VCaP (cell line): ENCODE measurements at regions not wholly inside any gene's neighbourhood (a gene's known extent, or its start where the extent isn't known, plus 50 kb on each side); places are given as distances from the start of the nearest gene placed in this dataset.

ENCODE experiments used
- H3K27ac ChIP-seq: fragments of 450-650 bp; 2 replicates; pipeline ENCODE4 v1.5.1; 2017
- CTCF ChIP-seq: fragments of 450-650 bp; conservative IDR thresholded peaks from 2 replicates; pipeline ENCODE4 v1.5.1; 2017; ENCODE audit warnings: mild to moderate bottlenecking, moderate library complexity

- TF ChIP-seq CTCF, result no peak
- no peak overlapping the region for H3K27ac ChIP-seq
Observed at GRCh38 chr2:187917535-187917934, 363.3 kb upstream of the TFPI start.

- H3K27ac ChIP-seq, result peak overlapping the region; percentile 21; the same call in 1 of the 2 replicates
- TF ChIP-seq CTCF, result no peak
Observed at GRCh38 chr2:187918996-187919821, 365.0 kb upstream of the TFPI start.

GRCh38 chr2:187920511-187920910 lies 366.3 kb upstream of the TFPI start:
- no peak overlapping the region for H3K27ac ChIP-seq
- no peak for TF ChIP-seq CTCF

- no peak for TF ChIP-seq CTCF
- no peak overlapping the region for H3K27ac ChIP-seq
Observed at GRCh38 chr2:187922846-187923245, 368.6 kb upstream of the TFPI start.

GRCh38 chr2:187924293-187924692 lies 367.4 kb upstream of the GULP1 start:
- H3K27ac ChIP-seq, result no peak overlapping the region
- TF ChIP-seq CTCF, result no peak

GRCh38 chr2:187934236-187934635 lies 357.4 kb upstream of the GULP1 start:
- TF ChIP-seq CTCF, result no peak
- H3K27ac ChIP-seq, result no peak overlapping the region

GRCh38 chr2:187934692-187935091 lies 357.0 kb upstream of the GULP1 start:
- no peak for TF ChIP-seq CTCF
- no peak overlapping the region for H3K27ac ChIP-seq
